GM23338 (cell line): ENCODE measurements at regions not wholly inside any gene's neighbourhood (a gene's known extent, or its start where the extent isn't known, plus 50 kb on each side); places are given as distances from the start of the nearest gene placed in this dataset.

Experiments used
- CTCF ChIP-seq, 2 experiments: fragments of 200-600 bp in 1 of 2; sonication (generic) in 1 of 2; conservative IDR thresholded peaks; 2 replicates each; pipeline versions ENCODE4 v1.5.1 to v1.6.1; 2016 to 2017; ENCODE audit warnings: antibody characterized with exemption in 2 of 2, low read depth in 2 of 2, mild to moderate bottlenecking in 2 of 2, moderate library complexity in 1 of 2
- EZH2 ChIP-seq: fragments of 200-600 bp; sonication (generic); IDR thresholded peaks from one replicate; pipeline ENCODE4 v1.8.0; 2017; ENCODE audit warnings: antibody characterized with exemption, mild to moderate bottlenecking, low read depth; ENCODE audit not compliant: unreplicated experiment
- EZH2phosphoT487 ChIP-seq: fragments of 200-600 bp; sonication (generic); IDR thresholded peaks from one replicate; pipeline ENCODE4 v1.8.1; 2018; ENCODE audit warnings: antibody characterized with exemption; ENCODE audit not compliant: unreplicated experiment
- POLR2AphosphoS5 ChIP-seq: IDR thresholded peaks from 2 replicates; pipeline ENCODE4 v1.6.1; 2016; ENCODE audit warnings: antibody characterized with exemption, low read depth

- TF ChIP-seq CTCF (conservative IDR thresholded peaks at IDR 0.05; ENCODE audit: low read depth in 2 of 2) (no peak), EZH2 (no peak), POLR2AphosphoS5 (no peak), EZH2phosphoT487 (no peak)
Measured at GRCh38 chr11:112789481-112789880, 171.7 kb upstream of the NCAM1 start.
